ENCODE measurements at regions not wholly inside any gene's neighbourhood (a gene's known extent, or its start where the extent isn't known, plus 50 kb on each side); places are given as distances from the start of the nearest gene placed in this dataset.

DNA sequence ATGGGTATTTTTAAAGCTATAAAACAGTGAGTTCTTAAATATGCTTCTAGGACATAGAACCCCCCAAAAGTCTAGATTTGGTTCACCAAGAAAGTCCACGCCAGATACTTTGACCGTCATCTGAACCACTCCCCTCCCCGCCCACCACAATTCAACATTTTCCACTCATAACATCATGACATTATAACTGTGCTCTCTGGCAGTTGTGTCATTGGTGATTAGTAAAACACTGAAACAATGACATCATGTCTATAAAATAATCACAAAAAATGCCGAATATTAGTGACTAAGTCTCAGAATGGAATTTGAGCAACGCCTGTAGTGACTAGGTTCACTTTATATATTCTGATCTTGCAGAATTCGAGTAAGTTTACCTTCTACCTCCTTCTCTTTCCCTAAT is 732.3 kb downstream of the FGF9 start:
- TF ChIP-seq, protein P1, sequence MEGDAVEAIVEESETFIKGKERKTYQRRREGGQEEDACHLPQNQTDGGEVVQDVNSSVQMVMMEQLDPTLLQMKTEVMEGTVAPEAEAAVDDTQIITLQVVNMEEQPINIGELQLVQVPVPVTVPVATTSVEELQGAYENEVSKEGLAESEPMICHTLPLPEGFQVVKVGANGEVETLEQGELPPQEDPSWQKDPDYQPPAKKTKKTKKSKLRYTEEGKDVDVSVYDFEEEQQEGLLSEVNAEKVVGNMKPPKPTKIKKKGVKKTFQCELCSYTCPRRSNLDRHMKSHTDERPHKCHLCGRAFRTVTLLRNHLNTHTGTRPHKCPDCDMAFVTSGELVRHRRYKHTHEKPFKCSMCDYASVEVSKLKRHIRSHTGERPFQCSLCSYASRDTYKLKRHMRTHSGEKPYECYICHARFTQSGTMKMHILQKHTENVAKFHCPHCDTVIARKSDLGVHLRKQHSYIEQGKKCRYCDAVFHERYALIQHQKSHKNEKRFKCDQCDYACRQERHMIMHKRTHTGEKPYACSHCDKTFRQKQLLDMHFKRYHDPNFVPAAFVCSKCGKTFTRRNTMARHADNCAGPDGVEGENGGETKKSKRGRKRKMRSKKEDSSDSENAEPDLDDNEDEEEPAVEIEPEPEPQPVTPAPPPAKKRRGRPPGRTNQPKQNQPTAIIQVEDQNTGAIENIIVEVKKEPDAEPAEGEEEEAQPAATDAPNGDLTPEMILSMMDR (IDR thresholded peaks at IDR 0.05; ENCODE audit: low read depth, low read length, missing control alignments): no peak
- no peak overlapping the region for H3K4me3 ChIP-seq (replicated peaks; ENCODE audit: low read depth, low read length)
- no peak for DNase-seq (ENCODE audit: extremely low read depth, low read depth)

DNA sequence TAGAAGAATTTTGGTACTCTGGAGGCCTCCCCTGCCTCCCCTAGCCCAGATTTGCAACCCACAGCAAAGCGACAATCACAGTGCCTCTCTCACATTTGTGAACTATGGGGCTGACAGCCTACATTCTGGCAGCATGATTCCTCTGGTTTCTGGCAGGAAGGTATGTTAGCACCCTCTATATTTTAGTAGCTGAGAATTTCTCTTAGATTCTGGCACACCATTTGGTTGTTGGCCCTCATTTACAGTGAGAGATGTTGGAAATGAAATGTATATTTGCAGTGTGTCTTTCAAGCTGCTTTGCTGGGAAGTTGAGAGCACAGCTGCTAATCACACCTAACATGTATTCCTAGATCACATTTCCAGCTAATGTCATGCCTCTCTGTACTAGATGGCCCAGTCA is 735.0 kb downstream of the FGF9 start:
- TF ChIP-seq, protein P1 (IDR thresholded peaks at IDR 0.05; ENCODE audit: low read depth, low read length, missing control alignments): no peak
- DNase-seq (ENCODE audit: extremely low read depth, low read depth): no peak
- no peak overlapping the region for H3K4me3 ChIP-seq (replicated peaks; ENCODE audit: low read depth, low read length)

DNA sequence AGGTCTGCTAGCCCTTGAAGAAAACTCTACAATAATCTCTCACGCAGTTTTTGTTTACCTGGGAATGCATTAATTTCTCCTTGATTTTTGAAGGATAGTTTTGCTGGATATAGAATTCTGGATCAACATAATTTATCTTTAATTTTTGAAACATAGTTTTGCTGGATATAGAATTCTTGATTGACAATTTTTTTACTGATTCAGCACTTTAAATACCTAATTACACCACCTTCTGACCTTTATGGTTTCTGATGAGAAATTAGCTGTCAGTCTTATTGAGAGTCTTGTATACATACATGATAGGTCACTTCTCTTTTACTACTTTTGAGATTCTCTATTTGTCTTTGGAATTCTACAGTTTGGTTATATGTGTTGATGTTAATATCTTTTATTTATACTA is 741.6 kb downstream of the FGF9 start:
- TF ChIP-seq, protein P1 (IDR thresholded peaks at IDR 0.05; ENCODE audit: low read depth, low read length, missing control alignments): no peak
- no peak for DNase-seq (ENCODE audit: extremely low read depth, low read depth)
- H3K4me3 ChIP-seq (replicated peaks; ENCODE audit: low read depth, low read length): no peak overlapping the region

DNA sequence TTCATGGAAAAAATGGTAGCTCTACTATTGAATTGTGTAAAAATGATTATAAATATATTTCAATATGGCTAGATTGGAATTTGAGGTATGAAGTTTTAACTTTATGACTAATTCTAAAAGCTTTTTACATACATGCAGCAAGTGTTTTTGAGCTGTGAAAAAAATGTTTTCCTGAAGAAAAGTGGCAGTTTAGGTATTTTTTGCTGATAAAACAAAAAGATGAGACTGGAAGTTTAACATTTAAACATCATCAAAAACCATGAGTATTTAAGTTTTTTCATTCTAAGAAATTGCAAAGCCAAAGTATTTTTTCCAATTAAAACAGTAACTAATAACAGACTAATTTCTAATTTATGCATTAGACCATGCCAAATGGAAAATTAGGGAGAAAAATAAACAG is 751.1 kb downstream of the FGF9 start:
- TF ChIP-seq, protein P1 (IDR thresholded peaks at IDR 0.05; ENCODE audit: low read depth, low read length, missing control alignments): no peak
- no peak overlapping the region for H3K4me3 ChIP-seq (replicated peaks; ENCODE audit: low read depth, low read length)
- no peak for DNase-seq (ENCODE audit: extremely low read depth, low read depth)

DNA sequence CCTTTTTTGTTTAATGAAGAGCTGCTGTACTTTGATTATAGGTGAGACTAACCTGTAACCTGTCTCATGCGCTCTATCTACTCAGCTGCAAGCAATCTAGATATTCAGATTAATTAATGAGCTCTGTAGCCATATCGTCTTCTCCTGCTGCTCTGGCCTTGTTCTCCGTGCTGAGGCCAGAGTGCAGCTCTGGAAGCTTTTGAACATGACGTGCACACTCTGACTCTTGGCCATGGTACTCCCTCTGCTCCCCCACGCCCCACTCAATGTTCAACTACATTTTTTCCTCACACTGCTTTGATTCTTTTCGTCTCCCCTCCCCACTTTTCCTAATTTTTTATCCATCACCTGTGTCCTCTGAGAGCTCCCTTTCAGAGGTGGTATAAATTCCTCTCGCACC is 751.8 kb downstream of the FGF9 start:
- no peak for DNase-seq (ENCODE audit: extremely low read depth, low read depth)
- H3K4me3 ChIP-seq (replicated peaks; ENCODE audit: low read depth, low read length): no peak overlapping the region
- TF ChIP-seq, protein P1 (IDR thresholded peaks at IDR 0.05; ENCODE audit: low read depth, low read length, missing control alignments): no peak

DNA sequence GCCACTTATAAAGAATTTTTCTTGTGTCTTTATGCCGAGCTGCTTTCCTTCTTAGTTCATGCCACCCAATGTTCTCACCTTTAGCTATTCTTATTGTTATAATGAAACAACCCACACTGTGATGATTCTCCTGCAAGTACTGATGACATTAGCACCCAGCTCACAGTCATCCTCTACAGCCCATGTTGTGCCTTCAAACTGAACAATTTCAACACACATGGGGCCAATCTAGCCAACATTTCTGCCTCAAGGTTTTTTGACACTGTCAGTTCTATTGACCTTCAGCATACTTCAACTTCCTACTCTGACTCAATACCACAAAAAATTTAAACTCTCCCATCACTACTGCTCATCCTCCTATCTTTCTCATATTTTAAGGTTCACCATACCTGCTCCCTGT is 752.4 kb downstream of the FGF9 start:
- no peak overlapping the region for H3K4me3 ChIP-seq (replicated peaks; ENCODE audit: low read depth, low read length)
- no peak for DNase-seq (ENCODE audit: extremely low read depth, low read depth)
- TF ChIP-seq, protein P1 (IDR thresholded peaks at IDR 0.05; ENCODE audit: low read depth, low read length, missing control alignments): no peak

DNA sequence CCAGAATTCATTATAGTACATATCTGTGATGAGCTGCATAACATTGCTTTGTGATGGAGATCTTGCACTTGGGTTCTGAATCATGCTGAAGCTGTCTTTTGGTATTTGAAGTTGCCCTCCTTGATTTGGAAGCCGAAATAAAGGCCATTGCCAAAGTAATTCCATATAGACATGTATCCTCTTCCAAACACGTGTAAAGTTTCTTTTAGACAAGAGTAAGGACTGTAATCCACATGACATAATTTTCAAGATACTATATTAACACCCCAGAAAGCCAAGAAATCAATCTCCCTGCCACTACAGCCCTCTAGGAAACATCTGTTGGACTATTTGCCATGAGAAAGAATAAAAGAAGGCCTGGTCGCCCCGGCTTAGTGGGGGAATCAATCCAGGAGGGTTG is 754.2 kb downstream of the FGF9 start:
- TF ChIP-seq, protein P1 (IDR thresholded peaks at IDR 0.05; ENCODE audit: low read depth, low read length, missing control alignments): no peak
- no peak overlapping the region for H3K4me3 ChIP-seq (replicated peaks; ENCODE audit: low read depth, low read length)
- DNase-seq (ENCODE audit: extremely low read depth, low read depth): no peak
